ENCODE measurements at regions not wholly inside any gene's neighbourhood (a gene's known extent, or its start where the extent isn't known, plus 50 kb on each side); places are given as distances from the start of the nearest gene placed in this dataset.

GRCh38 chr10:43703286-43703685 lies 54.6 kb upstream of the ZNF32 start:
- no peak overlapping the region for H3K4me3 ChIP-seq (ENCODE audit: low read depth, low read length)
- TF ChIP-seq, protein P1, sequence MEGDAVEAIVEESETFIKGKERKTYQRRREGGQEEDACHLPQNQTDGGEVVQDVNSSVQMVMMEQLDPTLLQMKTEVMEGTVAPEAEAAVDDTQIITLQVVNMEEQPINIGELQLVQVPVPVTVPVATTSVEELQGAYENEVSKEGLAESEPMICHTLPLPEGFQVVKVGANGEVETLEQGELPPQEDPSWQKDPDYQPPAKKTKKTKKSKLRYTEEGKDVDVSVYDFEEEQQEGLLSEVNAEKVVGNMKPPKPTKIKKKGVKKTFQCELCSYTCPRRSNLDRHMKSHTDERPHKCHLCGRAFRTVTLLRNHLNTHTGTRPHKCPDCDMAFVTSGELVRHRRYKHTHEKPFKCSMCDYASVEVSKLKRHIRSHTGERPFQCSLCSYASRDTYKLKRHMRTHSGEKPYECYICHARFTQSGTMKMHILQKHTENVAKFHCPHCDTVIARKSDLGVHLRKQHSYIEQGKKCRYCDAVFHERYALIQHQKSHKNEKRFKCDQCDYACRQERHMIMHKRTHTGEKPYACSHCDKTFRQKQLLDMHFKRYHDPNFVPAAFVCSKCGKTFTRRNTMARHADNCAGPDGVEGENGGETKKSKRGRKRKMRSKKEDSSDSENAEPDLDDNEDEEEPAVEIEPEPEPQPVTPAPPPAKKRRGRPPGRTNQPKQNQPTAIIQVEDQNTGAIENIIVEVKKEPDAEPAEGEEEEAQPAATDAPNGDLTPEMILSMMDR (IDR thresholded peaks at IDR 0.05; ENCODE audit: low read depth, low read length, missing control alignments), result no peak
- no peak for DNase-seq (ENCODE audit: low read depth)

GRCh38 chr10:43702936-43703281 lies 54.2 kb upstream of the ZNF32 start:
- no peak for DNase-seq (ENCODE audit: low read depth)
- TF ChIP-seq, protein P1 (IDR thresholded peaks at IDR 0.05; ENCODE audit: low read depth, low read length, missing control alignments), result no peak
- H3K4me3 ChIP-seq (ENCODE audit: low read depth, low read length), result no peak overlapping the region

GRCh38 chr10:43702213-43702935 lies 53.7 kb upstream of the ZNF32 start:
- no peak overlapping the region for H3K4me3 ChIP-seq (ENCODE audit: low read depth, low read length)
- TF ChIP-seq, protein P1 (IDR thresholded peaks at IDR 0.05; ENCODE audit: low read depth, low read length, missing control alignments), result no peak
- no peak for DNase-seq (ENCODE audit: low read depth)

DNA sequence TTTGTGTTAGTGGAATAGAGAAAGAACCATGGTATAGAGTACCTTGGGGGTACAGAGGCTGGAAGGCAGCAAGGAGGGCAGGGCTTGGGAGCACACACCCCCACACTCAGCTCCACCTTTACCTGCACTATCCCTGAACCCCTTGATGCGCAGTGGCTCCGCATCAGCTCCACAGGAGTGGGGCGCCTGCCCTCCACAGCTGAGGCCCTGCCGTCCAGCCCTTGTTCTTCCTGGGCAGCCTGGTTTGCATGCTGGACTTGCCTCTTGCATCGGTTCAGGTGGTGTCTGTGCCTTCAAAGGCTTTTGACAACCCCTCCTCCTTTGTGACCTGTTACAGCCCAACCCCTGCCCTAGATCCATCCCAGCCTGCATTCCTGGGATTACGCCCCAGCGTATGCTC lies 52.6 kb upstream of the ZNF32 start:
- no peak overlapping the region for H3K4me3 ChIP-seq (ENCODE audit: low read depth, low read length)
- TF ChIP-seq, protein P1 (IDR thresholded peaks at IDR 0.05; ENCODE audit: low read depth, low read length, missing control alignments), result no peak

DNA sequence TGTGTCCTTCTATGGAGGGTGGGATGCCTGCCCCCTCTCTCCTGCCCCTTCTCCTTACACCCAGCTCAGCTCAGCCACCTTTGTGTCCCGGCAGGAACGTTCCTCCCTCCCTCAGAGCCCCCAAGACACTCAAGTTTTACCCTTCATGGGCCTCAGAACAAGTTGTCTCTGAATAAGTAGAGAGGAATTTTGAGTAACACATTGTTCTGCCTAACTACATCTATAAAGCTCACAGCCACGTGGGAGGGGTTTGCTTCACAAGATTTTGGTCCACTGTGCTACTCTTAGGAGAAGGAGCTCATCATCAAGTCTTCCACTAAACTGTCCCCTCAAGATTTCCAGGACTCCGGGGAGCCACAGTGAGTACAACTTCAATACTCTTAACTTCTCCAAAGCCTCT lies 51.6 kb upstream of the ZNF32 start:
- no peak for DNase-seq (ENCODE audit: low read depth)
- H3K4me3 ChIP-seq (ENCODE audit: low read depth, low read length), result no peak overlapping the region
- TF ChIP-seq, protein P1 (IDR thresholded peaks at IDR 0.05; ENCODE audit: low read depth, low read length, missing control alignments), result no peak

More for the DNA sequence above, 52.6 kb upstream of the ZNF32 start:
- no peak for DNase-seq (ENCODE audit: low read depth)

- TF ChIP-seq, protein P1 (IDR thresholded peaks at IDR 0.05; ENCODE audit: low read depth, low read length, missing control alignments), result no peak
- H3K4me3 ChIP-seq (ENCODE audit: low read depth, low read length), result no peak overlapping the region
- DNase-seq (ENCODE audit: low read depth), result no peak
These were observed 50.8 kb upstream of the ZNF32 start for GRCh38 chr10:43699516-43699915.

Data from GM12864 (cell line).